ENCODE measurements at regions not wholly inside any gene's neighbourhood (a gene's known extent, or its start where the extent isn't known, plus 50 kb on each side); places are given as distances from the start of the nearest gene placed in this dataset.

GRCh38 chr10:128846927-128847326, 620.1 kb upstream of the MGMT start:
- FAIRE-seq (no peak), DNase-seq (ENCODE audit: insufficient read length, low spot score) (no peak)
- TF ChIP-seq POU2F2 (IDR thresholded peaks at IDR 0.05; ENCODE audit: low read depth, low read length) = no peak
- TF ChIP-seq POLR2AphosphoS5 (IDR thresholded peaks at IDR 0.05; ENCODE audit: low read depth, low read length) = no peak
- TF ChIP-seq SPI1 (IDR thresholded peaks at IDR 0.05; ENCODE audit: low read depth, low read length) = no peak

GRCh38 chr10:128848810-128849209, 618.2 kb upstream of the MGMT start:
- no peak for FAIRE-seq
- no peak for DNase-seq (ENCODE audit: insufficient read length, low spot score)
- TF ChIP-seq PAX5 (IDR thresholded peaks at IDR 0.05; ENCODE audit: insufficient read depth, low read length, severe bottlenecking) = no peak
- no peak for TF ChIP-seq TAF1 (IDR thresholded peaks at IDR 0.05; ENCODE audit: low read depth, low read length)
- no peak for TF ChIP-seq POLR2A (IDR thresholded peaks at IDR 0.05; ENCODE audit: low read depth, low read length)
- TF ChIP-seq POU2F2 (IDR thresholded peaks at IDR 0.05; ENCODE audit: low read depth, low read length) = no peak
- TF ChIP-seq SPI1 (IDR thresholded peaks at IDR 0.05; ENCODE audit: low read depth, low read length) = no peak
- TF ChIP-seq POLR2AphosphoS5 (IDR thresholded peaks at IDR 0.05; ENCODE audit: low read depth, low read length) = no peak

- DNase-seq (ENCODE audit: insufficient read length, low spot score) (no peak), FAIRE-seq (no peak)
- TF ChIP-seq TAF1 (IDR thresholded peaks at IDR 0.05; ENCODE audit: low read depth, low read length) (no peak), SPI1 (IDR thresholded peaks at IDR 0.05; ENCODE audit: low read depth, low read length) (no peak), POLR2AphosphoS5 (IDR thresholded peaks at IDR 0.05; ENCODE audit: low read depth, low read length) (no peak), POLR2A (IDR thresholded peaks at IDR 0.05; ENCODE audit: low read depth, low read length) (no peak), POU2F2 (IDR thresholded peaks at IDR 0.05; ENCODE audit: low read depth, low read length) (no peak), PAX5 (IDR thresholded peaks at IDR 0.05; ENCODE audit: insufficient read depth, low read length, severe bottlenecking) (no peak)
Observed at GRCh38 chr10:128850647-128851046, 616.4 kb upstream of the MGMT start.

GRCh38 chr10:128851281-128851680, 615.8 kb upstream of the MGMT start:
- DNase-seq (ENCODE audit: insufficient read length, low spot score) = no peak
- no peak for FAIRE-seq
- TF ChIP-seq POU2F2 (IDR thresholded peaks at IDR 0.05; ENCODE audit: low read depth, low read length) (no peak), SPI1 (IDR thresholded peaks at IDR 0.05; ENCODE audit: low read depth, low read length) (no peak), POLR2A (IDR thresholded peaks at IDR 0.05; ENCODE audit: low read depth, low read length) (no peak), PAX5 (IDR thresholded peaks at IDR 0.05; ENCODE audit: insufficient read depth, low read length, severe bottlenecking) (no peak), POLR2AphosphoS5 (IDR thresholded peaks at IDR 0.05; ENCODE audit: low read depth, low read length) (no peak), TAF1 (IDR thresholded peaks at IDR 0.05; ENCODE audit: low read depth, low read length) (no peak)

- FAIRE-seq = no peak
- DNase-seq (ENCODE audit: insufficient read length, low spot score) = no peak
- TF ChIP-seq TAF1 (IDR thresholded peaks at IDR 0.05; ENCODE audit: low read depth, low read length) (no peak), PAX5 (IDR thresholded peaks at IDR 0.05; ENCODE audit: insufficient read depth, low read length, severe bottlenecking) (no peak), SPI1 (IDR thresholded peaks at IDR 0.05; ENCODE audit: low read depth, low read length) (no peak), POLR2A (IDR thresholded peaks at IDR 0.05; ENCODE audit: low read depth, low read length) (no peak), POU2F2 (IDR thresholded peaks at IDR 0.05; ENCODE audit: low read depth, low read length) (no peak), POLR2AphosphoS5 (IDR thresholded peaks at IDR 0.05; ENCODE audit: low read depth, low read length) (no peak)
Observed at GRCh38 chr10:128851726-128852125, 615.3 kb upstream of the MGMT start.

- FAIRE-seq (no peak), DNase-seq (ENCODE audit: insufficient read length, low spot score) (no peak)
Observed at GRCh38 chr10:128852449-128852848, 614.6 kb upstream of the MGMT start.

GRCh38 chr10:128852902-128853301, 614.1 kb upstream of the MGMT start:
- TF ChIP-seq SPI1 (IDR thresholded peaks at IDR 0.05; ENCODE audit: low read depth, low read length) (no peak), PAX5 (IDR thresholded peaks at IDR 0.05; ENCODE audit: insufficient read depth, low read length, severe bottlenecking) (no peak), POLR2AphosphoS5 (IDR thresholded peaks at IDR 0.05; ENCODE audit: low read depth, low read length) (no peak), POLR2A (IDR thresholded peaks at IDR 0.05; ENCODE audit: low read depth, low read length) (no peak), POU2F2 (IDR thresholded peaks at IDR 0.05; ENCODE audit: low read depth, low read length) (no peak), TAF1 (IDR thresholded peaks at IDR 0.05; ENCODE audit: low read depth, low read length) (no peak)
- no peak for DNase-seq (ENCODE audit: insufficient read length, low spot score)
- FAIRE-seq = no peak

More at GRCh38 chr10:128852449-128852848, 614.6 kb upstream of the MGMT start:
- no peak for TF ChIP-seq PAX5 (IDR thresholded peaks at IDR 0.05; ENCODE audit: insufficient read depth, low read length, severe bottlenecking)
- no peak for TF ChIP-seq TAF1 (IDR thresholded peaks at IDR 0.05; ENCODE audit: low read depth, low read length)
- TF ChIP-seq POLR2AphosphoS5 (IDR thresholded peaks at IDR 0.05; ENCODE audit: low read depth, low read length) = no peak
- TF ChIP-seq SPI1 (IDR thresholded peaks at IDR 0.05; ENCODE audit: low read depth, low read length) = no peak
- TF ChIP-seq POU2F2 (IDR thresholded peaks at IDR 0.05; ENCODE audit: low read depth, low read length) = no peak
- TF ChIP-seq POLR2A (IDR thresholded peaks at IDR 0.05; ENCODE audit: low read depth, low read length) = no peak

GRCh38 chr10:128853537-128853936, 613.5 kb upstream of the MGMT start:
- TF ChIP-seq POU2F2 (IDR thresholded peaks at IDR 0.05; ENCODE audit: low read depth, low read length) = no peak
- no peak for TF ChIP-seq SPI1 (IDR thresholded peaks at IDR 0.05; ENCODE audit: low read depth, low read length)
- TF ChIP-seq POLR2AphosphoS5 (IDR thresholded peaks at IDR 0.05; ENCODE audit: low read depth, low read length) = no peak
- no peak for TF ChIP-seq TAF1 (IDR thresholded peaks at IDR 0.05; ENCODE audit: low read depth, low read length)
- TF ChIP-seq POLR2A (IDR thresholded peaks at IDR 0.05; ENCODE audit: low read depth, low read length) = no peak
- no peak for TF ChIP-seq PAX5 (IDR thresholded peaks at IDR 0.05; ENCODE audit: insufficient read depth, low read length, severe bottlenecking)
- FAIRE-seq (no peak), DNase-seq (ENCODE audit: insufficient read length, low spot score) (no peak)

- TF ChIP-seq SPI1 (IDR thresholded peaks at IDR 0.05; ENCODE audit: low read depth, low read length) (no peak), PAX5 (IDR thresholded peaks at IDR 0.05; ENCODE audit: insufficient read depth, low read length, severe bottlenecking) (no peak), POLR2AphosphoS5 (IDR thresholded peaks at IDR 0.05; ENCODE audit: low read depth, low read length) (no peak)
- DNase-seq (ENCODE audit: insufficient read length, low spot score) (no peak), FAIRE-seq (no peak)
Observed at GRCh38 chr10:128854204-128854603, 612.8 kb upstream of the MGMT start.

- no peak for DNase-seq (ENCODE audit: insufficient read length, low spot score)
- no peak for TF ChIP-seq TAF1 (IDR thresholded peaks at IDR 0.05; ENCODE audit: low read depth, low read length)
- TF ChIP-seq POLR2A (IDR thresholded peaks at IDR 0.05; ENCODE audit: low read depth, low read length) = no peak
- no peak for TF ChIP-seq POLR2AphosphoS5 (IDR thresholded peaks at IDR 0.05; ENCODE audit: low read depth, low read length)
- TF ChIP-seq SPI1 (IDR thresholded peaks at IDR 0.05; ENCODE audit: low read depth, low read length) = no peak
- TF ChIP-seq PAX5 (IDR thresholded peaks at IDR 0.05; ENCODE audit: insufficient read depth, low read length, severe bottlenecking) = no peak
- no peak for TF ChIP-seq POU2F2 (IDR thresholded peaks at IDR 0.05; ENCODE audit: low read depth, low read length)
- FAIRE-seq = no peak
Observed at GRCh38 chr10:128854963-128855362, 612.1 kb upstream of the MGMT start.

Measured in GM12891 (cell line).